HG03066 (cell line): ENCODE measurements at regions not wholly inside any gene's neighbourhood (a gene's known extent, or its start where the extent isn't known, plus 50 kb on each side); places are given as distances from the start of the nearest gene placed in this dataset.

Experiments used
- ATAC-seq: cut with Tn5 transposase; IDR thresholded peaks from one replicate; pipeline ENCODE4 v1.9.1; 2021; ENCODE audit warnings: low read depth; ENCODE audit not compliant: unreplicated experiment

DNA sequence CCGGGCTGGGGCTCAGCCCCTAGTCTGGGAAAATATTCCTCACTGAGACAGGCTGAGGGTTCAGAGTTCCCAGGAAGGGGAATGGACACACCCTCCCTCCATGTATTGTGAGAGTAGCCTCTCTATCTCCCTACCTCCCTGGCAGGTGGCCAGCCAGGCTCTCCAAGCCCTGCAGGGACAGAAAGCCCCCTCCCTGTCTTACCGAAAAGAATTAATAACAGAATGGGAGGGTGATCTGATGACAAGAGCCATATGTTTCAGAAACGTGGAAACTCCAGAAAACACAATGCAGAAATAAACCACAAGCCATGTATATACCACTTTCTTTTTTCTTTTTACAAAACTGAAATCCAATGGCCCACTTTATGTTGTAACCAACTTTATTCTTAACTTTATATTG lies 140.0 kb downstream of the CHST1 start:
- ATAC-seq: no peak

DNA sequence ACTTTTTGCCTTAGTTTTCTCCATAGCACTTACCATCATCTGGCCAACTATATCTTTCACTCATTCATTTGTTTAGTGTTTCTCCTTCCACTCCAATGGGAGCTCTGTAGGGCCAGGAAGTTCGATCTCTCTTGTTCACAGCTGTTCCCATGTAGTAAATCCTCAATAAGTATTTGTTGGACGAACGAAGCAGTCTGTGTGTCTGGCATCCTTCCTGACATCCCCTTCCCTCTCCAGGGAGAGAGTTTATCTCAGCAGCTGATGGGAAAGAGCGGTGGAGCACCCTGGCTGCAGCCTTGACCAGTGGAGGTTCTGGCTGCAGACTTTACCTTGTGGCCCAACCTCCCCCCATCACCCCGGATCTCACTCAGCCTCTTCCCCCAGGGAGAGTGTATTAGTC lies 141.7 kb downstream of the CHST1 start:
- ATAC-seq: no peak

DNA sequence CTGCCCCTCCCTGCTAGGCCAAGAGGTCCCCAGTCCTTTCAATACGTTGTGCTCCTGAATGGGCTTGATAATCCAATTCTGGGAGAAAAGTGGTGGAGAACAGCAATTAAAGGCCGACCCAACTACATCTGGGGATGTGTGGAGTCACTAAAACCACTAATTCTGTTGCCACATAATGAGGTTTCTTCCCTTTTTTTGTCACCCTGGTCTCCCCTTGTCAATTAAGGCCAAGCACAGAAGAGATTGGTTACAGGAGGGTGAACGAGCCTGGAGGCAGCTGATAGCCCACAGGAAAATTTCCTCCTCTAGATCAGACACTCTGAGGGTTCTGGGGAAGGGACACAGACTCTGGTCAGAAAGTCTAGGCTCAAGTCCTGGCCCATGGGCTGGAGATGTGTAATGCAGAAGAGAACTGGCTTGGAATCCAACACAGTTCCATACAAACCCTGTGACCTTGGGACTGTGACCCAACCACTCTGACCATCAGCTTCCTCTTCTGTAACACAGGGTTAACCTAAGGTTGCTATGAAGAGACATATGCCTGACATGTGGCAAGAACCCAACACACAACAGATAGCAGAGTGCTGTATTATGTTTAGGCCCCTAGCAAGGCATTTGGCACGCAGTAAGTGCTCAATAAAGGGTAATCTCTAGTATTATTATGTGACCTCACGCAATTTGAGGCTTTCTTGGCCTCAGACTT lies 146.4 kb downstream of the CHST1 start:
- no peak for ATAC-seq

- ATAC-seq: no peak
These were observed 147.1 kb downstream of the CHST1 start for GRCh38 chr11:45518141-45518832.

- ATAC-seq: no peak
These were observed 148.2 kb downstream of the CHST1 start for GRCh38 chr11:45517171-45517770.

DNA sequence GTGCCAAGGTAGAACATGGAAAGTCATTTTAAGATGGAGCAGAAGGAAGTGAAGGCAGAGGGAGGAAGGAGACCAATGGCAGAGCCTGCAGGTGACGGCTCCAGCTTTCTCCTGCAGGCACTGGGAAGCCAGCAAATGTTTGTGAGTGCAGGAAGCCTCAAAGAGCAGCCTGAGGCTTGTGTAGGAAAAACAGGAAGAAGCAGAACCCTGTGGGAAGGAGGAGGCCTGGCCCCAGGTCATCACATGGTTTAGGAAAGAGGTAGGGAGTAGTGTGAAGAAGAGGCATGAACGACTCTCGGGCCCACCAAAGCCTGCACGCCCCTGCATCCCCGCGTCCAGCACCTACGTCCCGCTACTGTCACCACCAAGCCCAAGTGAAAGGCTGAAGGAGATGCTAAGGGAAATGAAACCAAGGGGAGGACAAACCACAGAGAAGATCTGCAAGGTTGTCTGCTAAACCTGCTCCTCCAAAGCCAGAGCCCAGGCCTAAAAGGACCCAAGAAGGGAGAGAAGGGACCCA lies 151.5 kb downstream of the CHST1 start:
- ATAC-seq: no peak

DNA sequence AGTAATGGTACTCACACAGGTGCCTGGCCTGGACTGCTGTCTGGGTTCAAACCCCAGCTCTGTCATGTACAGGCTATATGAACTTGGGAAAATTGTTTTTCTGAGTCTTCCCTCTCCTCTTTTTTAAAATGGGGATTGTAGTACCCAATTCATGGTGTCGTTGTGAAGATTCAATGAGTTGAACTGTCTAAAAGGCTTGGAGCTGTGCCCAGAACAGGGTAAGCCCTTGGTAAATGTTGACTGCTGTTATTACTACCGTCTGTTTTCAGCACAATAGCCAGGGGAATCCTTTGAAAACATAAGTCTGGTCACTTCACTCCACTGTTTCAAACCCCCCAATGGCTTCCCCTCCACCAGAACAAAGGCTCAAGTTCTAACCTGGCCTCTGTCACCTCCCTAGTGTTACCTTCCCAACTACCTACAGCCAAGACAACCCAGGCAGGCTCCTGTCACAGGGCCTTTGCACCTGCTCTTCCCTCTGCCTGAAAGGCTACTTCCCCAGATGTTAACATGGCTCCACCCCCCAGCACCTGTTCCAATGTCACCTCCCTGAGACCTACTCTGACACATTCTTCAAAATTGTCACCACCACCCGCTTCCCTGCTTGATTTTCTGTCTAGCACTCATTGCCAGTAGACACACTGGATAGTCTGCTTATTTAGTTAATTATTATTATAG lies 152.8 kb downstream of the CHST1 start:
- no peak for ATAC-seq

GRCh38 chr11:45511566-45511965 lies 153.9 kb downstream of the CHST1 start:
- ATAC-seq: no peak

DNA sequence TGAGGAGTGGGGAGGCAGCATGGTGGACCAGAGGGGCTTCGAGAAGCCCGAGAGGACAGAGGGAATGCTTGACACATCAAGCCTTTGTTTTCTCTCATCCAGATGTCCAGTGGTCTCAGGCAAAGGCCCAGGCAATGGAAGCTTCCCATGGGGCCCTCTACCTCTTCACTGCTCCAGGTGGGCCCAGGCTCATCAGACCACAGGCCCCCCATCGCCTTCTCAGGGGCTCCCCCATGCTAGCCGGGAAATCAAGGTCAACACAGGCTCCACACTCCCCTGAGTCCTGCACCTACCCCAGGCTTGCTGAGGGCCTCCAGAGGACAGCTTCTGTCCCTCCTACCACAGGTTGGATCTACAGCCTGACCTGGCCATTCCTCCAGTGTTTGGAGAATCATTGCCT lies 157.5 kb downstream of the CHST1 start:
- no peak for ATAC-seq

GRCh38 chr11:45503311-45503710 lies 162.1 kb downstream of the CHST1 start:
- ATAC-seq: no peak

DNA sequence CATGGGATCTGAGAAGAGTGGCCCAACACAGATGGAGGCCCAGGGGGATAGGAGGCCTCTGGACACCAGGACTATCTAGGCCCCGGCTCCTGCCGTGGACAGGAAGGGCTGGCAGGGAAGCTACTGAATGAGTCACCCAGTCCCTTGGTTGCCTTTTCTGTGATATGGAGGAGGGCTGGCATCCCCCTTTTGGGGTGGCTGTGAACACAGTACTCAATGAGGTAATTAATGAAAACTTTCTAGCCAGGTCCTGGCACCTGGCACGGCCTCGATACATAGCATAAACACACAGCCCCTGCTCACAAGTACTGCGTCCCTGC lies 163.2 kb downstream of the CHST1 start:
- ATAC-seq: no peak

DNA sequence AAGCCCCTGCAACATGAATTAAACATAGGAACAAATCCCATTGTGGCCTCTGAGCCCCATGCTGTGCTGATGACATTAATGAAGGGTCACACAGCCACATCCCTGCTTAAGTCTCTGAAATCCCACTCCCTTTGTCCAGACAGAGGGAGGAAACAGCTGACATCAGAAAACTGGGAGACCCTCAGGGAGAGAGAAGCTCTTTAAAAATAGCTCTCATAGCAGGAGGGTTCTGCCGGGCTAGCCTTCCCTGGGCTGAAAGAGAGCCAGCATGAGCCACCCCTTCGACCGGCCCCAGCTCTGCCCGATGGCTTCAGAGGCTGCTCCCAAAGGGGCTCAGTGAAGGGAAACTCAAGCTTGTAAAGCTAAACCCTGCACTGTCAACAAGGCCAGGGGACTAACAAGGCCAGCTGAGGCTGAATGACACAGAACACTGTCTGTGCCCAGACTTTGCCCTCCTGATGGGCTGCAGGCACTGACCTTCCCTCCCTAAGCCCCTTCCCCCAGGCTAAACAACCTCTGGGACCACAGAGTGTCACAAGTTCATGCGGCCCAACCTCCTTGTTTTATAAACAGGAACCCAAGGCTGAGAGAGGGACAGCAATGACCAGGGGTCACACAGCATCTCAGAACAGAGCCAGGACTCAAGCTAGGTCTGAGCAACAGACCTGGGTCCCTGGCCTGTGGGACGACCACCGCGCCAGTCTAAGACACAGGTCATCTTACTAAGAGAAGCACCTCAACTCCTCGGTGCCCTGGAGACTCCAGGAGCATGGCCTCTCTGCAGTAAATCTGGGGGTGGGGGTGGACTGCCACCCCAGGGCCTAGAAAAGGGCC lies 163.8 kb downstream of the CHST1 start:
- ATAC-seq: no peak

- no peak for ATAC-seq
These were observed 165.0 kb downstream of the CHST1 start for GRCh38 chr11:45500451-45500850.

GRCh38 chr11:45494738-45495137 lies 170.7 kb downstream of the CHST1 start:
- no peak for ATAC-seq

DNA sequence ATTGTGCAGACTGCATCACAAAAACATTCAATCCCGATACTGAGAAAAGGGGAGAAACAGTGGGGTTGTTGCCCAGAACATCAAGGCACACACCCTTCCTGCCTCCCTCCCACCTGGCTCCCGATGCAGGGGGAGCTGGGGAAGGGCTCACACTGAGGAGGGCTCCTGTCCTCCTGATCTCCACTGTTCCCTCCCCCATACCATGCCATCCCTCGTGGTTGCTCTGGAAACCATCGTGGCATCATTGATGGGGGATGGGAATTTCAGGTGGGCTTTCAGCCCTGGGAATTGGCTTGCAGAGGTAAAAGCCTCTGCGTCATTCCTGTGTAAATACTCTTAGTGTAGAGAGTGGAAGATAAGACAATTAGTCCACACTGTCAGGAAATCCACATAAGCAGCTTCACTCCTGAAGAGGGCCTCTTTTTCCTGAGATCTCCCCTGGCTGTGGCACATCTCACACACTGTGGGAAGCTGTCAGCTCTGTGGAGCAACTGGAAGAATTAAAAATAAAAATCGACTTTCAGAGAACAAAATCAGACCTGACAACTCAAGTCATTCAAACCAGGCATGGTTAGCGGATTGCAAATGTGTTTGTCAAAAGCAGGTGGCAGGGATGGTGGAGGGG lies 176.0 kb downstream of the CHST1 start:
- ATAC-seq: no peak

- ATAC-seq: no peak
These were observed 179.0 kb downstream of the CHST1 start for GRCh38 chr11:45486461-45486860.

- ATAC-seq: no peak
These were observed 180.2 kb downstream of the CHST1 start for GRCh38 chr11:45485070-45485707.

GRCh38 chr11:45484326-45484883 lies 181.0 kb downstream of the CHST1 start:
- no peak for ATAC-seq

DNA sequence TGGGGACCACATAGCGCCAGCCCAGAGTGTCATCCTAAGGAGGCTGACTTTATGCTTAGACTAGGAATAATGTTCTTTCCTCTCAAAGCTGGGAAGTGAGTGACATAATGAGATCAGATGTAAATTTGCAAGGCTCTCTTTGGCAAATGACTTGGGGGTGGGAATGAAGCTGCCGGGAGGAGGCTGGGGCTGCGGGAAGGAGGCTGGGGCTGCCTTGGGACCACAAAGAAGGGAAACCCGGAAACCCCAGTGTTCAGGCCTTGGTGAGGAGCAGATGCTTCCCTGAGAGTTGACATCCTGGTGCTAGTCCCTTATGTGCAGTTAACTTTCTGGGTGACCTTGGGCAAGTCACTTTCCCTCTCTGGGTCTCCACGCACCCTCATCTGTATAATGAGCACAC lies 182.0 kb downstream of the CHST1 start:
- no peak for ATAC-seq
